IMR-90 (cell line): ENCODE measurements at regions not wholly inside any gene's neighbourhood (a gene's known extent, or its start where the extent isn't known, plus 50 kb on each side); places are given as distances from the start of the nearest gene placed in this dataset.

ENCODE experiments used
- ATAC-seq: fragments of 200-7000 bp; cut with Tn5 transposase; 2 replicates; pipeline ENCODE4 v1.9.1; 2020; ENCODE audit warnings: low read depth, mild to moderate bottlenecking, moderate library complexity
- BruUV-seq: library from RNA; stranded (reverse); fragments of 400-500 nt; replicated peaks from 2 replicates; lab custom pipeline; 2021; lab: Mats Ljungman, UMichigan
- CTCF ChIA-PET: fragments of 300-600 bp; formaldehyde crosslinking; extraction: SDS; loops from one replicate; lab custom pipeline; 2021; ENCODE audit warnings: antibody characterized with exemption; lab: Yijun Ruan, JAX
- POLR2A ChIA-PET: fragments of 300-600 bp; sonication (Branson Sonifier 250); formaldehyde crosslinking; loops from one replicate; lab custom pipeline; 2022; ENCODE audit warnings: antibody characterized with exemption; ENCODE audit not compliant: unreplicated experiment; lab: Charles Lee
- DNase-seq: peaks from one replicate; pipeline ENCODE4 v3.0.0; 2013
- H2AFZ ChIP-seq: replicated peaks from 2 replicates; pipeline ENCODE3; 2013; ENCODE audit warnings: low read length, mild to moderate bottlenecking; ENCODE audit not compliant: poor library complexity
- H2AK5ac ChIP-seq: 2 replicates; pipeline ENCODE4 v1.6.1; 2013; ENCODE audit warnings: low read depth, low read length, inconsistent platforms
- H2AK9ac ChIP-seq: replicated peaks from 2 replicates; pipeline ENCODE3; 2013; ENCODE audit warnings: mild to moderate bottlenecking, low read depth, low read length, moderate library complexity; ENCODE audit not compliant: poor library complexity
- H2BK120ac ChIP-seq: 2 replicates; pipeline ENCODE4 v1.6.1; 2013; ENCODE audit warnings: low read depth, low read length, inconsistent platforms
- H2BK15ac ChIP-seq: 3 replicates; pipeline ENCODE4 v1.6.1; 2013; ENCODE audit warnings: low read depth, low read length, inconsistent platforms
- H2BK20ac ChIP-seq: 2 replicates; pipeline ENCODE4 v1.6.1; 2013; ENCODE audit warnings: low read depth, mild to moderate bottlenecking, inconsistent platforms, low read length, moderate library complexity
- H2BK5ac ChIP-seq: 2 replicates; pipeline ENCODE4 v1.6.1; 2013; ENCODE audit warnings: mild to moderate bottlenecking, low read depth, low read length, inconsistent platforms; ENCODE audit not compliant: poor library complexity, severe bottlenecking
- H3K14ac ChIP-seq: replicated peaks from 2 replicates; pipeline ENCODE4 v1.6.1; 2013; ENCODE audit warnings: low read depth, low read length, inconsistent platforms
- H3K18ac ChIP-seq: 2 replicates; pipeline ENCODE4 v1.6.1; 2013; ENCODE audit warnings: low read depth, low read length, control low read depth
- H3K23ac ChIP-seq: 2 replicates; pipeline ENCODE4 v1.6.1; 2013; ENCODE audit warnings: low read depth, low read length, inconsistent platforms
- H3K27ac ChIP-seq: 2 replicates; pipeline ENCODE4 v1.5.1; 2013; ENCODE audit warnings: mild to moderate bottlenecking, control low read depth, low read length; ENCODE audit not compliant: insufficient read depth
- H3K27me3 ChIP-seq: 2 replicates; pipeline ENCODE4 v1.6.1; 2013; ENCODE audit warnings: low read length; ENCODE audit not compliant: control insufficient read depth, insufficient read depth
- H3K36me3 ChIP-seq: 2 replicates; pipeline ENCODE4 v1.6.1; 2013; ENCODE audit warnings: low read length, mixed read lengths; ENCODE audit not compliant: control insufficient read depth, insufficient read depth
- H3K4ac ChIP-seq: 2 replicates; pipeline ENCODE4 v1.6.1; 2013; ENCODE audit warnings: low read depth, low read length, inconsistent platforms
- H3K4me1 ChIP-seq: 2 replicates; pipeline ENCODE4 v1.6.1; 2013; ENCODE audit warnings: low read length, mixed read lengths; ENCODE audit not compliant: control insufficient read depth, insufficient read depth
- H3K4me2 ChIP-seq: 2 replicates; pipeline ENCODE4 v1.6.1; 2013; ENCODE audit warnings: low read depth, mild to moderate bottlenecking, control low read depth, low read length, moderate library complexity
- H3K4me3 ChIP-seq: 2 replicates; pipeline ENCODE4 v1.5.1; 2013; ENCODE audit warnings: low read depth, mild to moderate bottlenecking, control low read depth, low read length, moderate library complexity; ENCODE audit not compliant: insufficient read depth
- H3K56ac ChIP-seq: 2 replicates; pipeline ENCODE4 v1.6.1; 2013; ENCODE audit warnings: low read length, inconsistent platforms; ENCODE audit not compliant: insufficient read depth; ENCODE audit errors: extremely low read depth
- H3K79me1 ChIP-seq, 2 experiments: 2 replicates each; pipeline ENCODE4 v1.6.1; 2013; ENCODE audit warnings: low read length in 2 of 2, inconsistent platforms in 1 of 2, low read depth in 1 of 2
- H3K9ac ChIP-seq: 2 replicates; pipeline ENCODE4 v1.6.1; 2013; ENCODE audit warnings: low read depth, low read length, control low read depth
- H3K9me1 ChIP-seq: 2 replicates; pipeline ENCODE4 v1.6.1; 2013; ENCODE audit warnings: low read length, inconsistent platforms; ENCODE audit not compliant: insufficient read depth
- H3K9me3 ChIP-seq: 2 replicates; pipeline ENCODE4 v1.6.1; 2013; ENCODE audit warnings: low read length; ENCODE audit not compliant: control insufficient read depth, insufficient read depth
- H4K20me1 ChIP-seq: 2 replicates; pipeline ENCODE4 v1.6.1; 2013; ENCODE audit warnings: low read length, inconsistent platforms; ENCODE audit not compliant: insufficient read depth
- H4K5ac ChIP-seq: 2 replicates; pipeline ENCODE4 v1.6.1; 2013; ENCODE audit warnings: mild to moderate bottlenecking, low read depth, low read length, control low read depth
- H4K8ac ChIP-seq, 2 experiments: 2 replicates each; pipeline ENCODE4 v1.6.1; 2013; ENCODE audit warnings: low read depth in 2 of 2, low read length in 2 of 2, control low read depth in 1 of 2, inconsistent platforms in 1 of 2
- H4K91ac ChIP-seq: 2 replicates; pipeline ENCODE4 v1.6.1; 2013; ENCODE audit warnings: low read depth, low read length, inconsistent platforms; ENCODE audit not compliant: insufficient read depth
- CTCF ChIP-seq: conservative IDR thresholded peaks from 2 replicates; pipeline ENCODE4 v1.5.1; 2012; ENCODE audit warnings: mild to moderate bottlenecking, low read depth, low read length, improper control_type of control experiment
- FOS ChIP-seq: fragments of 150-350 bp; IDR thresholded peaks from 2 replicates; pipeline ENCODE4 v1.6.1; 2016; ENCODE audit warnings: low read depth, low read length
- RAD21 ChIP-seq: IDR thresholded peaks from 2 replicates; pipeline ENCODE4 v1.6.1; 2012; ENCODE audit warnings: low read length, improper control_type of control experiment
- RCOR1 ChIP-seq: IDR thresholded peaks from 2 replicates; pipeline ENCODE4 v1.6.1; 2012; ENCODE audit warnings: mild to moderate bottlenecking, low read length, improper control_type of control experiment; ENCODE audit not compliant: insufficient replicate concordance
- SMC3 ChIP-seq: fragments of 150-350 bp; IDR thresholded peaks from 2 replicates; pipeline ENCODE4 v1.6.1; 2016; ENCODE audit warnings: low read depth, mild to moderate bottlenecking, antibody characterized with exemption, low read length, moderate library complexity
- USF2 ChIP-seq: fragments of 150-350 bp; IDR thresholded peaks from 2 replicates; pipeline ENCODE4 v1.6.1; 2017; ENCODE audit warnings: mild to moderate bottlenecking, antibody characterized with exemption, low read length, low read depth
- WGBS, 2 experiments: methylation state at CpG; one replicate each; pipeline versions ENCODE4 v1.1.5 to v1.1.7; 2013; ENCODE audit warnings: missing lambda C conversion rate in 2 of 2; ENCODE audit not compliant: insufficient read length in 1 of 2; ENCODE audit errors: extremely low coverage in 2 of 2; 5-methylcytosine and 5-hydroxymethylcytosine counted together
- dilution Hi-C: fragments of 300-500 bp; cut with HindIII; formaldehyde crosslinking; loops from one replicate; pipeline ENCODE4 v1.14.3; 2018; ENCODE audit warnings: low sequenced_read_pairs; ENCODE audit not compliant: unreplicated experiment
- in situ Hi-C: fragments of 300-500 bp; cut with MboI; formaldehyde crosslinking; loops from 3 replicates; pipeline ENCODE4 v1.14.3; 2019; ENCODE audit warnings: low sequenced_read_pairs, inconsistent platforms, mixed read lengths
- intact Hi-C: fragments of 100-400 bp; cut with micrococcal nuclease; formaldehyde crosslinking; loops from 2 replicates; pipeline ENCODE4 v1.10.0; 2022

GRCh38 chrX:8306291-8306925 lies 135.3 kb upstream of the VCX2 start:
- H3K9me3 ChIP-seq: peaks cover 3% of the 10 kb centered on the region; the same call in 1 of the 2 replicates
- no peak overlapping the region for H2BK20ac ChIP-seq
- no peak overlapping the region for H3K27ac ChIP-seq
- no peaks in the 10 kb centered on the region for H3K36me3 ChIP-seq
- CTCF ChIA-PET: no interaction called here
- H3K9me1 ChIP-seq: no peaks in the 10 kb centered on the region
- no peak overlapping the region for H4K5ac ChIP-seq
- H2BK5ac ChIP-seq: no peak overlapping the region
- H3K9ac ChIP-seq: no peak overlapping the region
- no peaks in the 10 kb centered on the region for H4K20me1 ChIP-seq
- BruUV-seq: no TSS peak
- intact Hi-C loops: no loop called here
- TF ChIP-seq CTCF (no peak), RAD21 (no peak), USF2 (no peak), FOS (no peak), RCOR1 (no peak), SMC3 (no peak)
- 40% methylated on average over 1 of the region's 4 CpGs; no CpG with 5 or more reads in 1 of the 2 experiments for WGBS, 2 experiments
- H3K4ac ChIP-seq: no peak overlapping the region
- dilution Hi-C loops: no loop called here
- no peak overlapping the region for H4K91ac ChIP-seq
- ATAC-seq (no peak), DNase-seq (no peak)
- H3K23ac ChIP-seq: no peak overlapping the region
- H3K4me3 ChIP-seq: no peak overlapping the region
- no peak overlapping the region for H2BK15ac ChIP-seq
- POLR2A ChIA-PET: no interaction called here
- H3K4me1 ChIP-seq: no peaks in the 10 kb centered on the region
- H3K14ac ChIP-seq: no peak overlapping the region
- no peaks in the 10 kb centered on the region for H3K79me1 ChIP-seq
- no peak overlapping the region for H2AK9ac ChIP-seq
- H2AK5ac ChIP-seq: no peak overlapping the region
- H4K8ac ChIP-seq: no peak overlapping the region
- no peak overlapping the region for H3K4me2 ChIP-seq
- no peak overlapping the region for H3K56ac ChIP-seq
- in situ Hi-C loops: no loop called here
- H2BK120ac ChIP-seq: no peak overlapping the region
- H3K18ac ChIP-seq: no peak overlapping the region
- no peaks in the 10 kb centered on the region for H3K27me3 ChIP-seq
- H2AFZ ChIP-seq: no peak overlapping the region
